Heart right ventricle (tissue), 16 donors: ENCODE measurements at regions not wholly inside any gene's neighbourhood (a gene's known extent, or its start where the extent isn't known, plus 50 kb on each side); places are given as distances from the start of the nearest gene placed in this dataset.

Experiments
- ATAC-seq, 8 donors: fragments of 200-7000 bp; cut with Tn5 transposase; one replicate each; pipeline ENCODE4 v1.9.1; 2020; ENCODE audit warnings: mild to moderate bottlenecking in 8 of 8, moderate library complexity in 8 of 8, moderate number of reproducible peaks in 1 of 8
- DNase-seq, 2 donors: peaks; one replicate each; pipeline ENCODE4 v3.0.0-alpha.2; 2020
- H3K27ac ChIP-seq, 10 donors: fragments of 200-600 bp; sonication (generic) in 2 of 10; one replicate each; pipeline versions ENCODE4 v1.5.0 to v1.8.0; 2020 to 2022; ENCODE audit warnings: mild to moderate bottlenecking in 3 of 10
- H3K27me3 ChIP-seq, 7 donors: fragments of 200-600 bp; one replicate each; pipeline ENCODE4 v1.8.0; 2021 to 2022; ENCODE audit warnings: mild to moderate bottlenecking in 2 of 7
- H3K36me3 ChIP-seq, 9 donors: fragments of 200-600 bp; sonication (generic) in 1 of 9; one replicate each; pipeline versions ENCODE4 v1.5.0 to v1.8.0; 2020 to 2022; ENCODE audit warnings: mild to moderate bottlenecking in 2 of 9
- H3K4me1 ChIP-seq, 9 donors: fragments of 200-600 bp; sonication (generic) in 1 of 9; one replicate each; pipeline versions ENCODE4 v1.5.0 to v1.8.0; 2020 to 2022; ENCODE audit warnings: mild to moderate bottlenecking in 4 of 9
- H3K4me3 ChIP-seq, 10 donors: fragments of 200-600 bp; sonication (generic) in 2 of 10; one replicate each; pipeline versions ENCODE4 v1.5.0 to v1.8.0; 2020 to 2022; ENCODE audit warnings: mild to moderate bottlenecking in 7 of 10, moderate library complexity in 2 of 10
- H3K9me3 ChIP-seq, 11 donors: fragments of 200-600 bp in 10 of 11; sonication (generic) in 2 of 11; one replicate each; pipeline versions ENCODE4 v1.5.0 to v1.8.0; 2013 to 2022; ENCODE audit warnings: mild to moderate bottlenecking in 2 of 11, control low read depth in 1 of 11, moderate library complexity in 1 of 11
- WGBS, 2 donors: extraction: QIAGEN DNeasy Blood & Tissue Kit; methylation state at CpG; one replicate each; pipeline ENCODE4 v1.1.7; 2013; ENCODE audit warnings: inconsistent platforms in 1 of 2; 5-methylcytosine and 5-hydroxymethylcytosine counted together
- intact Hi-C, 10 donors: fragments of 100-400 bp; cut with DNase I; formaldehyde crosslinking; loops; one replicate each; pipeline versions ENCODE4 v1.11.1 to v1.14.2; 2022
- TF ChIP-seq, protein P1 (sequence below), 9 donors: fragments of 200-600 bp; sonication (generic) in 2 of 9; IDR thresholded peaks; one replicate each; pipeline versions ENCODE4 v1.5.0 to v1.8.0; 2021 to 2022; ENCODE audit warnings: antibody characterized with exemption in 9 of 9, mild to moderate bottlenecking in 5 of 9, moderate library complexity in 1 of 9
- donor health status: Arrhythmogenic right ventricular cardiomyopathy.
- donor health status: ischemic (EF 13 %, LVEDD 7.1; RV severe dilation, severe dysfunction).
- donor health status: healthy with polysubstance abuse.
- donor health status: DM: no; HTN: yes; CAD: no.
- donor health status: DM: no; HTN: no; CAD: no.
- donor health status: ischemic (EF 25% LVEDD 6.9; RV normal size, moderate dysfunction).
- donor health status: ischemic (EF 25% LVEDD 5.7; RV mildly dilated, moderate dysfunction).
- donor health status: healthy.
- donor health status: DM: yes; HTN: yes; CAD: no.
- donor health status: Ischemic cardiomyopathy.
- donor health status: ischemic (EF 35%, LVEDD 5.7; RV mildly dilated, moderate dysfunction).
- donor health status: nonischemic (EF 11% LVEDD 7.7; RV severe dilation, severe dysfunction).
- donor health status: DM: yes; HTN: yes; CAD: no.
- donor health status: PGD.
- donor health status: ischemic (EF 29% LVEDD 5.4; RV normal size, mild dysfunction).
- donor health status: nonischemic (EF 23%, LVEDD 6.1; RV moderate dilation, normal function).

DNA sequence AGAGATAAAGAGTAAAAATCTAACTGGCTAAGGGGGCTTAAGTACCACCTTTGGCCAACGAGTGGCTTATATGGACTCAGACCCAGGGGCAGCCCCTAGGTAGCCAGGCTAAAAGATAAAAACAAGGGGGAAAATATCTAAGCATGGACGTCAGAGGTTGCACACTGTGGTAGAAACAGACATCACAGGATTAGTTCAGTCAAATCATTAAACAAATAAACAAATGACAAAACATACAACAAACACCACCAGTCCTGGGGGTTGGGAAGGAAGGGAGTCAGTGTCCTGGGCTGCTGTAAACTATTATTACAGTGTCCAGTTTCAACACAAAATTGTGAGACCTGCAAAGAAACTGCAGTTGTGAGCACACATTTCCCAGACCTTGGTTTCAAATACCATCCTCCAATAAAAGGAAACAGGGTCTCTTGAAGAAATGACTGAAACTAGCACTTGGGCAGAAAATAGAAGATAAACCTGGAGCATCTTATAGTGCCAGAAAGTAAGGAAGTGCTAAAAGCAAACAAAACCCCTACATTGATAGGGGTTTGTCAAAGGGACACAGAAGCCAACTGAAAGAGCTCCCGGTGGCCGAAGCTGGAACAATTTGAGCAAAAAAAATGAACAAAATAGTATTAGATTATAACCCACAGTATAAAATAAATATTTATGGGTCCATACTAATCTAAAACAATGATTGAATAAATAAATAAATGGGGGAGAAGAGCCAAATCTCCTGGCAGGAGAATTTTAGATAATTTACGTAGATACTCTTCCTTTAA, 154.8 kb upstream of the KLF7 start:
- H3K27me3 ChIP-seq: no peaks in the 10 kb centered on the region
- H3K36me3 ChIP-seq: no peaks in the 10 kb centered on the region
- TF ChIP-seq, protein P1, sequence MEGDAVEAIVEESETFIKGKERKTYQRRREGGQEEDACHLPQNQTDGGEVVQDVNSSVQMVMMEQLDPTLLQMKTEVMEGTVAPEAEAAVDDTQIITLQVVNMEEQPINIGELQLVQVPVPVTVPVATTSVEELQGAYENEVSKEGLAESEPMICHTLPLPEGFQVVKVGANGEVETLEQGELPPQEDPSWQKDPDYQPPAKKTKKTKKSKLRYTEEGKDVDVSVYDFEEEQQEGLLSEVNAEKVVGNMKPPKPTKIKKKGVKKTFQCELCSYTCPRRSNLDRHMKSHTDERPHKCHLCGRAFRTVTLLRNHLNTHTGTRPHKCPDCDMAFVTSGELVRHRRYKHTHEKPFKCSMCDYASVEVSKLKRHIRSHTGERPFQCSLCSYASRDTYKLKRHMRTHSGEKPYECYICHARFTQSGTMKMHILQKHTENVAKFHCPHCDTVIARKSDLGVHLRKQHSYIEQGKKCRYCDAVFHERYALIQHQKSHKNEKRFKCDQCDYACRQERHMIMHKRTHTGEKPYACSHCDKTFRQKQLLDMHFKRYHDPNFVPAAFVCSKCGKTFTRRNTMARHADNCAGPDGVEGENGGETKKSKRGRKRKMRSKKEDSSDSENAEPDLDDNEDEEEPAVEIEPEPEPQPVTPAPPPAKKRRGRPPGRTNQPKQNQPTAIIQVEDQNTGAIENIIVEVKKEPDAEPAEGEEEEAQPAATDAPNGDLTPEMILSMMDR (IDR thresholded peaks at IDR 0.05): no peak
- intact Hi-C loops: no loop called here
- 84% methylated on average over 5 of the region's 5 CpGs for WGBS, 2 donors
- no peak overlapping the region for H3K4me3 ChIP-seq
- DNase-seq: no peak
- no peak for ATAC-seq
- H3K4me1 ChIP-seq: no peaks in the 10 kb centered on the region
- H3K9me3 ChIP-seq: no peaks in the 10 kb centered on the region
- no peak overlapping the region for H3K27ac ChIP-seq

- ATAC-seq (no peak), DNase-seq (no peak)
- intact Hi-C loops: no loop called here
- H3K4me3 ChIP-seq: no peak overlapping the region
- TF ChIP-seq, protein P1 (IDR thresholded peaks at IDR 0.05): no peak
- WGBS, 2 donors: 89 to 90% methylated on average over 1 of the region's 1 CpG
- no peaks in the 10 kb centered on the region for H3K36me3 ChIP-seq
- no peak overlapping the region for H3K27ac ChIP-seq
- H3K9me3 ChIP-seq: no peaks in the 10 kb centered on the region
- no peaks in the 10 kb centered on the region for H3K4me1 ChIP-seq
- H3K27me3 ChIP-seq: no peaks in the 10 kb centered on the region
Measured at GRCh38 chr2:207321514-207321913, 155.8 kb upstream of the KLF7 start.

- 94 to 97% methylated on average over 1 of the region's 1 CpG for WGBS, 2 donors
- Histone ChIP-seq H3K9me3 (no peaks in the 10 kb centered on the region), H3K27ac (no peak overlapping the region), H3K4me1 (peaks cover 0 to 5% (median 0%) of the 10 kb centered on the region in 9 donors), H3K27me3 (no peaks in the 10 kb centered on the region), H3K4me3 (no peak overlapping the region), H3K36me3 (no peaks in the 10 kb centered on the region)
- ATAC-seq: no peak
- TF ChIP-seq, protein P1 (IDR thresholded peaks at IDR 0.05): no peak
- intact Hi-C loops: no loop called here
- DNase-seq: no peak
Measured at GRCh38 chr2:207324001-207324400, 158.3 kb upstream of the KLF7 start.

DNA sequence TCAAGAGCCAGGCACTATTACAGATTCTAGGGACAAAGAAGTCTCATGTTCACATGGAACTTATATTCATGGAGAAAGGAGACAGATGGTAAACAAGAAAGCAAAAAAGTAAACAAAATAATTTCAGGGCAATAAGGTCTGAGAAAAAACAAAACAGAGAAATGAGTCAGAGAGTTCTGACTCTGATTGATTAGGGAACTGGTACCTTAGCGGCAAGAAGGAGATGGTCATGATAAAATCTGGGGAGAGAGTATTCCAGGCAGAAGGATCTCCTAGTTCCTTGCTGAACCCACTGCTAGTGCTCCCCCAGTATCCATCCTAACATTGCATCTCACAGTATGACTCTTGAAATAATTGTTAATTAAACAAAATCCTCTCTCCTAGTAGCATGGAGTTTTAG, 161.8 kb upstream of the KLF7 start:
- no peak overlapping the region for H3K27ac ChIP-seq
- WGBS, 2 donors: 76 to 84% methylated on average over 1 of the region's 1 CpG
- H3K36me3 ChIP-seq: no peaks in the 10 kb centered on the region
- ATAC-seq (no peak), DNase-seq (no peak)
- TF ChIP-seq, protein P1 (IDR thresholded peaks at IDR 0.05): no peak
- no peaks in the 10 kb centered on the region for H3K9me3 ChIP-seq
- H3K27me3 ChIP-seq: no peaks in the 10 kb centered on the region
- H3K4me1 ChIP-seq: peaks cover 0 to 36% (median 4%) of the 10 kb centered on the region in 9 donors
- intact Hi-C loops: no loop called here
- no peak overlapping the region for H3K4me3 ChIP-seq
